Stimulated activated CD8-positive, alpha-beta memory T cell treated with anti-CD3 and anti-CD28 coated beads, Interleukin-15, amount 100 ng/mL, for 4 hours (primary cell): ENCODE measurements at regions not wholly inside any gene's neighbourhood (a gene's known extent, or its start where the extent isn't known, plus 50 kb on each side); places are given as distances from the start of the nearest gene placed in this dataset.

Experiments
- DNase-seq, 2 donors: peaks; one replicate each; pipeline ENCODE4 v3.0.0-alpha.2; 2020; ENCODE audit warnings: low read depth in 2 of 2

DNA sequence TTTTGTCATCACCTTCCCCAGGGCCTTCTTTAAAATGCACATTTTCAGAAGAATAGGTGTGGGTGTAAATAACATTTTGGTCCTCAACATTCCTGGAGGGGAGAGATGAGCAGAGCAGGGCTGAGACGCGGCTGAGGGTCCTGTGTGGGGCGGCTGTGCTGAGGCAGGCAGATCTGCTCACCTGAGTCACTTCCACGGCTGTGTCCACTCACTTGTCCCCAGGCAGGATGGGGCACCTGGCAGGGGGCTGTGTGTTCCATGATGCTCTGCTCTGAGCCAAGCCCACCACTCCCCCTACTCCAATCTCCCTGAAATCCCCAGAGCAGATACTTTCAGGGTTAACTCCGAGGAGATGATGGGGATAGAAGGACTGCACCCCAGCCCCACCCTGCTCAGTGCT, 93.8 kb downstream of the GLRX3 start:
- no peak for DNase-seq

DNA sequence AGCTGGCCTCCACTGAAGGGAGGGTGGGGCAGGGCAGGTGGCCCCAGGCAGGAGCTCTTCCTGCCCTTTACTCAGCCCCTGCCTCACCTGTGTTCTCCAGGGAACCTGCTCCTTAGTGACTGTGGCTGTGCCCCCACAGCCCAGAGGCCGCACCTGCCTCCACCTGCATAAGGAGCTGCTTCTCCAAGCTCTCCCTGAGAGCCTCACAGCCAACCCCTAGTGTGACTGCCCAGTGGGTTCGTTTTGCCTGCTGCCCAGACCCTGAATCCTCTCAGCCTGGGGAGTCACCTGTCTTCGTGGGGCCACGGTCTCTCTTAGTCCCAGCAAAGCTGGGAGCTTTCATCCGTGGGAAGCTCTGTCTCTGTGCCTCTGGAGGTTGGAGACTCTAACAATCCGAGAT, 94.4 kb downstream of the GLRX3 start:
- DNase-seq = no peak

DNA sequence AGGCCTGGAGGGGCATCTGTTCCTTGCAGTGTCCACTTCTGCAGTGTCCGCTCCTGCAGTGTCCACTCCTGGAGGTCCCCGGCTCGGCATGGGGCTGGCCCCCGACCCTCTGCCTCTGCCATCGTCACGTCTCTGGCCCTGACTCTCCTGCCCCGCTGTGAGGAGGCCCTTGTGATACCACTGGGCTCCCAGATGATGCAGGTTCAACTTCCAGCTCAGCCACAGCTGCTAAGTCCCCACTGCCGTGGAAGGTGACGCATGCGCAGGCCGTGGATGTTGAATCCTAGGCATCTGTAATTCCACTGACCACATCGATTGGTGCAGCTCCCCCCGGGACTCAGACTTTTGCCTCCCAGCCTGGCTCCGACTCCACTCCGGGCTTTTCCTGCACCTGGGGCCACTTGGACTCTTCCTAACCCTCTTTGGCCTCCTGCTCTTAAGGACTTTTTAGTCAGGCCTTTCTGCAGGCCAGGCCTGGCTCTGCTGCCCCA, 95.1 kb downstream of the GLRX3 start:
- DNase-seq = no peak

DNA sequence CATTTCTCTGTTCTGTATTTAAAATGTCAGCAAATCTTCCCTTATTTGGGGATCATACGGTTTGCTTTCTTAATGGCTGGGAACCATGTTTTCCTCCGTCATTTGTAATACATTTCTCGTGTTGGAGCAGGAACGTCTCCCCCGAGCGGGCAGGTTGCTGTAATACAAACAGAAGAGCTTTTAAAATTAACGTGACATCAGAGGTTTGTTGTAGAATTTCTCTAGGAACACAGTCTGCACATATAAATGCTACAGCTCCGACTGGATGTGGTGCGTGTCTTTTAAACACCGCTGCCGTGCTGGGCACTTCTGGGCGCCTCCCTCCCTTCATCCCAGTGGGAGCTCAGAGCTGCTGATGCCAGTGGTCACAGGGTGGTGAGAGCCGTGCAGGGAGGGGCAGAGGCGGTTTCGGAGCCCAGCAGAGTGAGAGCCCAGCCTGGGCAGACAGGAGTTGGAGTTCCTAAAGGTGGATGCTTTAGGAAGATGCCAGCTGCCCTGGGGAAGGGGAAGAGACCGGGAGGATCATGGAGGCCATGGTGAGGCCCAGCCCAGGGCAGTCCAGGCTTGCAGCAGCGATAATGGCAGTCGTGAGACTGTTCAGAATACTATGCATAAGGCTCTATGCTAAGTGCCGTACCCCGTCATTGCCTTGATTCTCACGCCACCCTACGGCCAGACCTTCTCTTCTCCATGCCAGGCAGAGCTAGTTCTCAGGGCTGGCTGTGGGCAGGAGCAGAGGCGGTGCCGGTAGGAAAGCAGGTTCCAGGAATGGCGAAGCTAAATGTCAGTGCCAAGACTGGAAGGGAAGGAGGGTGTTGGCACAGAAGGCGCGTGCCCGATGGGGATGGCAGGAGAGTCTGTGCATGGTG, 96.2 kb downstream of the GLRX3 start:
- DNase-seq = no peak

DNA sequence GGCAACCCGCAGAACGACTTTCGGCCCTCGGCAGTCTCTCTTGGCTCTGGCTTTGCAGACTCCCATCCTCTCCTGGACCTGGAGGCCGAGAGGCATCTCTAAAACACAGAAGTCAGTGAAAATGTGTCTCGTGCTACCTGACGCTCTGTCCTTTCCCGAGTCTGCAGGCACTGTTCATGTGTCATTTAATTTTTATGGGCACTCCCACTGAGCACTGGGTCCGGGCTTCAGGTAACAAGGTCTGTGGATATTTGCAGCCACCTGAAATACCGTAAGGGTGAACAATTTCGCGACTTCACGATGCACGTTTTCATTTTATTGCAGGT, 96.8 kb downstream of the GLRX3 start:
- DNase-seq = no peak

DNA sequence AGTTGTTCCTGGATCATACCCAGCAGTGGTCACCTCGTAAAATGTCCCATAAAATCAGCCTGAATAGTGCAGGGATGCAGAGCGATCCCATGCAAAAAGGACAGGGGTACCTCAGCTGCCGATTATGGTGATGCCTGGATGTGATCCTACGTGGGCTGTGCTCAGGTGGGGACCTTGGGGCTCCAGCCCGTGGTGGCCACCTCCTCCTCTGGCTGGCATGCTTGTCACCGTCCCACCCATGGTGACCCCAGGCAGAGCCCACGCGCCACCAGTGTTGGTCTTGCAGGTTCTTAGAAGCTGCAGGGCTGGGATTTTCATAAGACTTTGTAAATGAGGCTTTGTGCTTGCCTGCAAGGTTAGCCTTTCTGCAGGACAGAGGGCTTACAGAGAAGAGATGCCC, 97.2 kb downstream of the GLRX3 start:
- DNase-seq = no peak

DNA sequence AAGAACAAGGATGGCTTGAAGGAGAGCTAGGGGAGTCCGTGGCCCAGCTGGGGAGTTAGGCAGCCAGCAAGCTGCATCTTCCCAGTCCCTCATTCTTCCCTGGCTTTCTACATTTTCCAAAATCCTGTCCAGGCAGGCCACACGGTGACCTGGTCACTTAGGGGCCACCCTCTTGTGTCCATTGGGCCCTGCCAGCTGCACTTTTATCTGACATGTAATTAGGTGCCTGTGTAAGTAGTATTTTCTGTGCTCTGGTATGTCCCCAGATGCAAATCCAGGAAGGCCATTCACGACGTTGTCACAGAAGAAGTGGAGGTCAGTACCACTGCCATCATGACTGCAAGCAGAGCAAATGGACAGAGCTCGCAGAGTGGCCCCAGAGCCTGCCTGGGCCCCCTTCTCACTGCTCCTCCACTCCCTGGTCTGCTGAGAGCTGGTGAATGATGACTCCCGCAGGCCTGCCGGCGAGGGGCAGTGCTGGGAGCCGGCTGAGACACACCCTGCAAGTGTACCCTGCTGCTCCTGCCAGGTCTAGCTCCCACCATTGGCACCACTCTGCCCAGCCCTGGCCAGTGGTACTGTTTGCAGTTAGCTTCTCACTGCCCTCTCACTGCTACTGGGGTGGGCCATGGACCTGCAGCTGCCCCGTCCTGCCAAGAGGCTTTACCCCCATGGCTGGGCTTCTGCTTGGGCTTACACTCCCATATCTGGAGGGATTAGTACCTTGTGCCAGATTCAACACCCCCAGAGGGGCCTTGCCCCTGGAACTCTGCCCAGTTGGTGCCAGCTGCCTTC, 98.2 kb downstream of the GLRX3 start:
- DNase-seq = no peak

DNA sequence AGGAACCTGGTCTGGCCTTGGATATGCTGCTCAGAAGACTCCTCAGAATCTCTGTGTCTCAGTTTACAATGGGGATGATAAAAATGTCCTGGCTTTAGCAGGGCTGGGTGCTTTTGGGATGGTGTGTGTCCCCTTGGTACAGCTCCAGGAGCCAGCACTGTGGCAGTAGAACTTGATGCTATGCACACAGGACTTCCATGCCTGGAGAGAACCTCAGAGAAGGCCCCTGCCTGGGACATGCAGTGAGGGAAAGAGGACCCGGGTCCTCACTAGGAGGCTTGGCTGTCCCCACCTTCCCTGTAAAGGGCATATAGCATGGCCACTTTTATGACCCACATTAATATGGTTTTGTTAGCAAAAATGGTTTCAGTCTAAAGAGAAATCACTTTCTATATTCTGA, 100.5 kb downstream of the GLRX3 start:
- DNase-seq = no peak

DNA sequence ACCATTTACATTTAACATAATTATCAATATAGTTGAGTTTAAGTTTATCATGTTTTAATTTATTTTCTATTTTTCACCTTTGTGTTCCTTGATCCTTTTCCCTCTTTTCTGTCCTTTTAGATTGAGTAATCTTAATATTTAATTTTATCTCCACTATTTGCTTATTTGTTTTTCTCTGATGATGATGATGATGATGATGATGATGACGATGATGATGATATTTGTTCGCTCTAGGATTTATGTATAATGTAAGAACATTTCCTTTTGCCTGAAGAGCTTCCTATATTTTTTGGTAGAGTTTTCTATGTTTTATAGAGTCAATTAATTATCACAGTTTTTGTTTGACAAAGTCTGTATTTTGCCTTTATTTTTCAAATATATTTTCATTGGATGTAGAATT, 104.2 kb downstream of the GLRX3 start:
- DNase-seq = no peak

DNA sequence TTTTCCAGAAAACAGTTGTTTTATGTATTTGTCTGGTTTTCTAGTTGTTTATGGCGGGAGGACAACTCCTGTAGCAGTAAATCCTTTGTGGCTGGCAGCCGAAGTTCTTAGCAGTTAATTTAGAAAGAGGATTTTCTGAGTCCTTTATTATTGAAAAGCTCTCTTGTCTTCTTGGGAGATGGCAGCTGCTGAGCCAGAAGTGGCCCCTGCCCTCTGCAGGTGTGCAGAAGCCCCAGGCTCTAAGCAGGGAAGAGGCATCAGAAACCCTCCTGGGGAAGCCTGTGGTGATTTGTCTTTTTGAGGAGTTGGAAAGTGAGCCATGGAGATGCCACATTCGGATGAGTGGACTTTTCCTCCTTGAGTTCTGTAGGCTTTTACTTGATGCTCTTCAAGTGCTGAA, 106.3 kb downstream of the GLRX3 start:
- DNase-seq = no peak

DNA sequence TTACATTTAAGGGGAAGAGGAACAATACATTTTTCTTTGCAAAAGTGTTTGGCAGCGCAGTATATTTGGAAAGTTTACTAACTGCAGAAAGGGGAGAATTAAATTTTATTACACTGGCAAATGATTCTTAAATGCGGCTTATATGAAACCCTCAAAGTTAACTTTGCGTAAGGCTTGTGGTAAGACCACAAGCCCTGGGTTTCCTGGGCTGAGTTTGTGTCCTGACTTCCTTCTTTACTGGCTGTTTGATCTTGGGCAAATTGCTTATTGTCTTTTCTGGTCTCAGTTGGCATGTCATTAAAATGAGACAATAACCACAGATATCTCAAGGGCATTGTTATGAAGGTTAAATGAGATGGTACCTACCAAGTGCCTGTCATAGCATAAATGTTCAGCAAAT, 106.8 kb downstream of the GLRX3 start:
- DNase-seq = no peak

DNA sequence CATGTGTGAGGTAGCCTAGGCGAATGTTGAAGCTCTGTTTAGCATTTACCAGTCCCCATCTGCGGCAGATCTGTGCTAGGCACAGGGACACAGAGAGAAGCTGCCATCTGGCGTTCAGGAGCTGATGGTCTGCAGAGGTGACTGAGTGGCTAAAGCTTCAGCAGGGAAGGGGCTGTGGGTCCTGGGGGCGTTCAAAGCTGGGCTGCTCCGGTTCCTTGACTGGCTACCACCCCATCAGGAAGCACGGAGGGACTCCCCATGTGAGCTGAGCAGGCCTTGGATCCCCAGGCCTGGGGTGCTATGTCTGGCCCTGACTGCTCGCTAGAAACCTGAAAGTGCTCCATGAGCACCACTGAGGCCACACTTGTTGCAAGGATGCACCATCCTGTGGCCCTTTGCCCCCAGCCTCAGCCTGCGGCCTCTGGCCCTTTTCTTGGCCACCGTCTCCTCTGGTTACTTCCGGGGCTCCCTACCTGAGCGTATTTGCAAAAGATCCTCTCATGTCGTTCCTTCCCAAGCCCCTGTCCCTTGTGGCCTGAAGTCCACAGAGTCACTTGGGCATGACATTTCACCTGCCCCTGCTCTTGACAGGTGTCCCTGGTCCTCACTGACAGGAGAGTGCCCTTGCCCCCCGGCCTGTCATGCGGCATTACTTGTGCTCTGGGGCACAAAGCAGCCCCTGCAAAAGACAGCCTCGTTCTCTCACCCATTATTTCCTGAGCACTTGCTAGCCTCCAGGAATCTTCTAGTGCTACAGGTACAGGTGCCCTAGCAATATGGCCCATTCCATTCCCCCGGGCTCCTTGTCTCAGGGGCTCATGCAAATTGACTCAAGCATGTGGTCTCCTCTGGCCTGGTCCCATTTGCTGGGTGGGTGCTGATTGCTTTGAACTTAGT, 108.1 kb downstream of the GLRX3 start:
- no peak for DNase-seq

DNA sequence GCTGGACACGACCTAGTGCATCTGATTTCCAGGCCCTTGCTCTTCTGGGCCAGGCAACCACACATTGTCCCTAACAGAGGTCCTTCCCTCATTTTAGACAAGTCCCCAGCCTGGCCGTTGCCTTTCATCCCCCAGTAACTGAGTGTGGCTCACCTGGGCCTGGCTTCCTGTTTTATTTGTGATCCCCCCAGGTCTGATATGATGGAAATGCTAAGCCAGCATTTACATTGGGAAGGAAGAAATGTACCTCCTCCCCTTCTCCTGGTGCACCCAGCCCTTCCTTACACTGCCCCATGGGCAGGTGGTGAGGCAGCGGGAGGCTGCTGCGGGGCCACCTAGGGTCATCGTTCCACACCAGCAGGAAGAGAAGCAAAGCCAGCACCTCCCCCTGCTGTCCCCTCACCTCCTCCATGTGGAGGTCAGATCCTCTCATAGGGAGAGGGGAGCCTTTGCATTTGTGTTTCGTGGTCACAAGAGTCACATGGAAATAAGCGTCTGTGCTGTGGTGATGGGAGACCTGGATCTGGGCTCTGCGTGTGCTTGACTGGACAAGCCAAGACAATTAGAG, 108.8 kb downstream of the GLRX3 start:
- DNase-seq = no peak

DNA sequence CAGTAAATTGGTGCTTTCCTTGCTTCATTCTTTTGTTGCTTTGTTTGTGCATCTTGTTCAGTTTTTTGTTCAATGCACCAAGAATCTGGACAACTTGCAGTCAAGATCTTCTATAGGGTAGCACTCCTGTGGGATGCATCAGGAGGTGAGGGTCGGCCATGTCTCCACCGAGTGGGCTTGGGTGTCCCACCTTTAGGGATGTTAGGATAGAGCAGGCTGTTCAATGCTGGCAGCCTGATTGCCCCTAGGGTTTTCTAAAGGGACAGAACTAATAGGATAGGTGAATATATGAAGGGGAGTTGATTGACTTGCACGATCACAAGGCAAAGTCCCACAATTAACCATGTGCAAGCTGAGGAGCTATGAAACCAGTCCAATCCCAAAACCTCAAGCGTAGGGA, 109.9 kb downstream of the GLRX3 start:
- DNase-seq = no peak

DNA sequence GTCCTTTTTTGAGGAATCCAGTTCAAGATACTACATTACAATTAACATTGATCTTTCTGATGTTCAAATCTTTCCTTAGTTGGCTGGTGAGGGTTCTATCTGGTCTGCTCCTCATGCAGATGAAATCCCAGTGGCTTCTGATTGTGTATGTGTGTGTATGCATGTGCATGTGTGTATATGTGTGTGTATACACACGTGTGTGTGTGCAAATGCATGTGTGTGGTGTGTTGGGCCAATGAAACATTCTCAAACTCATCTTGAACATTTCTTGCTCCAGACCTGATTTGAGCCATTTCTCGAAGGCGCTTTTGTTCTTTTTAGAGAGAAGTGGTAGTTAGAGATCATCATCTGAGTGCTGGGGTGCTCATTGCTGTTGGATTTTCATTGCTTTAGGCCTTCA, 113.9 kb downstream of the GLRX3 start:
- no peak for DNase-seq

DNA sequence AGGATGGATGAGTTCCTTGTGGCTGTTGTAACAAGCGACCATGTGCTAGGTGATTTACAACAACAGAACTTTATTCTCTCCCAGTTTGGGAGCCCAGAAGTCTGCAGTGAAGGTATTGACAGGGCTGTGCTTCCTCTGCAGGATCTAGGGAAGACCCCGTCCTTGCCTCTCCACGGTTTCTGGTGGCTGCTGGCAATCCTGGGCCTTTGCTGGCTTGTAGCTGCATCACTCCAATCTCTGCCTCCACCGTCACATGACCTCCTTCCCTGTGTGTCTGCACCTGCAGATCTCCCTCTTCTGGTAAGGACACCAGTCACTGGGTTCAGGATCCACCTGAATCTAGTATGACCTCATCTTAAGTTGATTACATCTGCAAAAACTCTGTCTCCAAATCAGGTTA, 115.6 kb downstream of the GLRX3 start:
- no peak for DNase-seq

DNA sequence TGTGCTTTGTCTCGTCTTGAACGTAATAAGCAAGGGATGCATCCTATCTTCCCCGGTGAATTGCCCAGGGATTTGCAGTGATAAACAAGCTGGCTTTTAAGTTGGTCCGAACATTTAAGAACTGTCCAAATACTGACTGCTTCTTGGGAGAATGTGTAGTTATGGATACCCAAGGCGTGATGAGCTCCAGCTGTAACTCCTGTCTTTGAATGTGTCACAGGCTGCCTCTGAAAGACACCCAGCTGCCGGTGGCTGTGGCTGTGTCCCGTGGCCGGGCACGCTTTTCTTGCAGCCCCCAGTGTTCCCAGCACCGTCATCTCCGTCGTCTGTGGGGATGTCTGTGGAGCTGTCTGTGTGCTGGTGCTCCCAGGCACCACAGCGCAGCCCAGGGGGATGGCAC, 118.1 kb downstream of the GLRX3 start:
- no peak for DNase-seq

DNA sequence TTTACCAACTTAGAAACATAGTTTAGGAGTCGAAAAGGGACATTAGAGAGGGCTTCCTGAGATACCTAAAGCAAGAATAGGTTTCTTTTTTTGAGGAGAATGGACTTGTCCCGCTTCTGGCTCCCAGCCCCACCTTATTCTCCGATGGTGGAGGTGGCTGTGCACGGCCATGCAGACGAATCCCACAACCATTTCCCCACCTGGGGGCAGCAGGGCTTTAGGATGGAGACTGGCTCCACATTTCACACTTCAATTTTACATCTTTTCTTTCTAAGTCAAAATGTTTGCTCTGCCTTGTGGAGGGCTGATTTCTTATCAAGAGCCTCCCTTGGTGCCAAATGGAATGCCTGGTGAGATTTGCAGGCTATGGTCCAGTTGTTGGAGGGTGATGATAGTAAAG, 118.5 kb downstream of the GLRX3 start:
- no peak for DNase-seq

DNA sequence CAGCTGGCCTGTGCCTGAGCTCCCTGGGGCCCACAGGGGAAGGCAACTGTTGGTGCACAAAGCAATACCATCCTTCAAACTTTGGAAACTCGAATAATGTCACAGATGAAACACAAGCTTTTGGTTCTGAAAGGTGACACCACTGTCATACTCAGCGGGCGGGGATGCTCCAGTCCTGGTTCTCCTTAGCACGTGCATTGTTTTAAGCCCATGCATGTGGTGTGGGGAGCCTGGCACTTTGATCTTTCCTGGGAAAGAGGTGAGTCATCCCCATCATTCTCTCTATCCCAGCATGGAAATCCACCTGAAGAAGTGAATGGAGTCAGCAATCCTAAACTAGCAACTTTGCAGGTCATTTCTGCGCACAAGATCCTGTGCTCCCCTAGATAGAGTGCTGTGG, 119.6 kb downstream of the GLRX3 start:
- no peak for DNase-seq

DNA sequence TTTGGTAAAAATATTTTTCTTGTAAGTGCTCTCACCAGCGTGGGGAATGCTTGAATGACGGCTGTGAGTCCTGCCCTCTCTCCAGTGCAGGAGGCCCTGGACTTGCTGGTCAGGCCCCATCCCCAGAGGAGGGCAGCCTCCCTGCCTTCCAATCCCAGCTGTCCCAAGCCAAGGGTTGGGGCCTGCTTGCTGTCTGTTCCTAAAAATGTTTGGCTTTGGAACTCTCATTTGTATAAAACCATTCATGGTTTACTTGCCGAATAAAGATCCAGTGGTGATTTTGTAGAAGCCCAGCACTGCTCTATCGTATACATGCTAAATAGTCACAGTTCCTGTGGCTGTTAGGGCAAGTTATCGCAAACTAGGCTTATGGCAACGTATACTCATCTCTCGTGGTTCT, 121.7 kb downstream of the GLRX3 start:
- no peak for DNase-seq

DNA sequence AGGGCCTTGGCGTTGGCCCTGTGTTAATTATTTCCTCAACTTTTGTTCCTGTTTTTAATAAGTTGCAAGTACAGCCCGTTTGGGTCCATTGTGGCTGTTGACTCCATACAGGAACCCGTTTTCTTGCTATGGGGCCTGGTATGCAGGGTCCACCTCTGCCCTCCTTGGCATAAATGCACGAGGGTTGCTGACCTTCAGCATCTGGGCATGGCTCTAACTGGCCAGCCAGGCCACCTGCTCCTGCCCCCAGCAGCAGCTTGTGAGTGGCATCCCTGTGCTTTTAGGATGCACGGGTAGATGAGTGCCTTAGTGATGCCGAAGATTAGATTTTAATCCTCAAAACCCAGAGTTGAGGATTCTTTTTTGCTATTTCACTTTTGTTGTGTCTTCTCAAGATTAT, 123.2 kb downstream of the GLRX3 start:
- DNase-seq = no peak

DNA sequence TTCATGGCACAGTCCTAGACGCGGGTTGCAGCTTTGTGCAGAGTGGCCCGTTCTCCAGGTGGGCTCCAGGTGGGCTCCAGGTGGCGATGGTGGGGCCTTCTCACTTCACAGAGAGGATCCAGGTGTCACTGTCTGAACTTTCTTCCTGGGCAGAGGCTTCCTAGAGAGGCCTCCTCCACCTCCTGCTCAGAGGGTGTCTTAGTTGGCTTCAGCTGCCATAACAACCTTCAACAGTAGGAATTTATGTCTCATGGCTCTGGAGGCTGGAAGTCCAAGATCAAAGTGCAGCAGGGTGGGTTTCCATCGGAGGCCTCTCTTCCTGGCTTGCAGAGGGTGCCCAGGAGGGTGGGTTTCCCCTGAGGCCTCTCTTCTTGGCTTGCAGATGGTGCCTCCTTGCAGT, 125.1 kb downstream of the GLRX3 start:
- no peak for DNase-seq
